GM19463 (cell line): ENCODE measurements at regions not wholly inside any gene's neighbourhood (a gene's known extent, or its start where the extent isn't known, plus 50 kb on each side); places are given as distances from the start of the nearest gene placed in this dataset.

Source experiments
- ATAC-seq: cut with Tn5 transposase; IDR thresholded peaks from one replicate; pipeline ENCODE4 v1.9.1; 2021; ENCODE audit warnings: mild to moderate bottlenecking, moderate library complexity; ENCODE audit not compliant: unreplicated experiment

- ATAC-seq, result no peak
These were observed 236.9 kb downstream of the NSG2 start for GRCh38 chr5:174282391-174282790.

- ATAC-seq, result no peak
These were observed 237.9 kb downstream of the NSG2 start for GRCh38 chr5:174283211-174284005.

GRCh38 chr5:174284873-174285272, 239.4 kb downstream of the NSG2 start:
- no peak for ATAC-seq

GRCh38 chr5:174287761-174288160, 242.3 kb downstream of the NSG2 start:
- no peak for ATAC-seq

GRCh38 chr5:174288439-174288838, 242.9 kb downstream of the NSG2 start:
- ATAC-seq, result no peak

- ATAC-seq, result no peak
These were observed 245.7 kb downstream of the NSG2 start for GRCh38 chr5:174291162-174291561.

- no peak for ATAC-seq
These were observed 246.8 kb downstream of the NSG2 start for GRCh38 chr5:174292348-174292747.

- no peak for ATAC-seq
These were observed 247.5 kb downstream of the NSG2 start for GRCh38 chr5:174293006-174293405.

GRCh38 chr5:174293481-174293880, 248.0 kb downstream of the NSG2 start:
- no peak for ATAC-seq

- ATAC-seq, result no peak
These were observed 249.6 kb downstream of the NSG2 start for GRCh38 chr5:174294891-174295620.

GRCh38 chr5:174295702-174296436, 250.4 kb downstream of the NSG2 start:
- no peak for ATAC-seq

- ATAC-seq, result no peak
These were observed 254.8 kb downstream of the NSG2 start for GRCh38 chr5:174300118-174300940.

GRCh38 chr5:174300941-174301761, 255.6 kb downstream of the NSG2 start:
- ATAC-seq, result no peak

GRCh38 chr5:174301848-174302625, 256.5 kb downstream of the NSG2 start:
- ATAC-seq, result no peak

GRCh38 chr5:174303035-174303434, 257.5 kb downstream of the NSG2 start:
- ATAC-seq, result no peak

GRCh38 chr5:174303437-174304045, 258.0 kb downstream of the NSG2 start:
- ATAC-seq, result no peak

GRCh38 chr5:174305241-174305681, 259.8 kb downstream of the NSG2 start:
- ATAC-seq, result no peak

- ATAC-seq, result no peak
These were observed 261.0 kb downstream of the NSG2 start for GRCh38 chr5:174306345-174307030.
